ENCODE measurements at regions not wholly inside any gene's neighbourhood (a gene's known extent, or its start where the extent isn't known, plus 50 kb on each side); places are given as distances from the start of the nearest gene placed in this dataset.

DNA sequence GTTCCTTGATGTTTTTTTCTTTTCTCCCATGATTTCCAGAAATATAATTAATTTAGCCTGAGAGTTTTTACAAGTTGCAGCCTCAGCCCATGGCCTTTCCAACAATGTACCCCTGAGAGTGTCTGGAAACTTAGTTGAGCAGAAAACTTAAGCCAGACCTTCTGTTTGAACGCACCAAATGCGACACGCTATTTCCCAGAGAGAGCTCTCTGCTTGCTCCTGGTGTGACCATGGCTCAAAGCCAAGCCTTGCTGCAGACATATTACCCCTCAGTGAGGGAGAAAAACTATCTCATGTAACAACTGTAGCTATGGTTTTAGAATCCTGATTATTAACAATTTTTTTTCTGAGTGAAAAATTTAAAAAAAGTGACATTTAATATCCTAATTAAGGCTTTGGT, 1204.5 kb upstream of the SLC10A2 start:
- no peak overlapping the region for H3K4me3 ChIP-seq
- H3K36me3 ChIP-seq: no peaks in the 10 kb centered on the region
- ATAC-seq (no peak), DNase-seq (no peak)
- intact Hi-C loops (cut with DNase I): no loop called here
- WGBS (ENCODE audit: insufficient coverage, low coverage, low lambda C conversion rate, missing lambda C conversion rate): 71% methylated on average over 3 of the region's 3 CpGs
- H3K27ac ChIP-seq: no peak overlapping the region
- H3K4me1 ChIP-seq: no peaks in the 10 kb centered on the region
- H3K9me3 ChIP-seq: no peaks in the 10 kb centered on the region
- TF ChIP-seq POLR2A (IDR thresholded peaks at IDR 0.05) (no peak), CTCF (IDR thresholded peaks at IDR 0.05) (no peak)
- no peaks in the 10 kb centered on the region for H3K27me3 ChIP-seq

GRCh38 chr13:104267206-104267811, 1201.1 kb upstream of the SLC10A2 start:
- intact Hi-C loops (cut with DNase I): no loop called here
- TF ChIP-seq CTCF (IDR thresholded peaks at IDR 0.05) (no peak), POLR2A (IDR thresholded peaks at IDR 0.05) (no peak)
- DNase-seq: no peak
- H3K9me3 ChIP-seq: no peaks in the 10 kb centered on the region
- no peaks in the 10 kb centered on the region for H3K36me3 ChIP-seq
- H3K27ac ChIP-seq: no peak overlapping the region
- no peaks in the 10 kb centered on the region for H3K27me3 ChIP-seq
- WGBS (ENCODE audit: insufficient coverage, low coverage, low lambda C conversion rate, missing lambda C conversion rate): 54% methylated on average over 6 of the region's 6 CpGs
- no peak overlapping the region for H3K4me3 ChIP-seq
- no peaks in the 10 kb centered on the region for H3K4me1 ChIP-seq
- no peak for ATAC-seq

GRCh38 chr13:104256701-104257100, 1190.5 kb upstream of the SLC10A2 start:
- DNase-seq (no peak), ATAC-seq (no peak)
- Histone ChIP-seq H3K9me3 (no peaks in the 10 kb centered on the region), H3K4me1 (no peaks in the 10 kb centered on the region), H3K27ac (no peak overlapping the region), H3K36me3 (no peaks in the 10 kb centered on the region), H3K27me3 (no peaks in the 10 kb centered on the region), H3K4me3 (no peak overlapping the region)
- intact Hi-C loops (cut with DNase I): no loop called here
- no peak for TF ChIP-seq POLR2A (IDR thresholded peaks at IDR 0.05)
- TF ChIP-seq CTCF (IDR thresholded peaks at IDR 0.05): no peak
- WGBS (ENCODE audit: insufficient coverage, low coverage, low lambda C conversion rate, missing lambda C conversion rate): 62% methylated on average over 3 of the region's 3 CpGs

- DNase-seq: no peak
- Histone ChIP-seq H3K4me1 (no peaks in the 10 kb centered on the region), H3K9me3 (no peaks in the 10 kb centered on the region), H3K27me3 (no peaks in the 10 kb centered on the region), H3K27ac (no peak overlapping the region), H3K4me3 (no peak overlapping the region), H3K36me3 (no peaks in the 10 kb centered on the region)
- no peak for ATAC-seq
- intact Hi-C loops (cut with DNase I): no loop called here
- TF ChIP-seq CTCF (IDR thresholded peaks at IDR 0.05) (no peak), POLR2A (IDR thresholded peaks at IDR 0.05) (no peak)
- WGBS (ENCODE audit: insufficient coverage, low coverage, low lambda C conversion rate, missing lambda C conversion rate): 43% methylated on average over 5 of the region's 5 CpGs
These were observed 1187.0 kb upstream of the SLC10A2 start for GRCh38 chr13:104253063-104253680.

All from right lobe of liver (tissue), 6 donors.